Smooth muscle cell (in vitro differentiated cells): ENCODE measurements at regions not wholly inside any gene's neighbourhood (a gene's known extent, or its start where the extent isn't known, plus 50 kb on each side); places are given as distances from the start of the nearest gene placed in this dataset.

Source experiments
- DNase-seq: peaks from one replicate; lab custom pipeline; 2025; ENCODE audit not compliant: unreplicated experiment; lab: John Stamatoyannopoulos, UW
- H2AFZ ChIP-seq: fragments of 200-600 bp; sonication (generic); 2 replicates; pipeline ENCODE4 v1.6.0; 2016; ENCODE audit warnings: antibody characterized with exemption, low read depth, mild to moderate bottlenecking
- H3F3A ChIP-seq: fragments of 200-600 bp; sonication (generic); 2 replicates; pipeline ENCODE4 v1.6.0; 2017; ENCODE audit warnings: antibody characterized with exemption, low read depth
- H3K27ac ChIP-seq: fragments of 200-600 bp; sonication (generic); 2 replicates; pipeline ENCODE4 v1.5.1; 2016; ENCODE audit warnings: low read depth, mild to moderate bottlenecking
- H3K27me3 ChIP-seq: fragments of 200-600 bp; sonication (generic); 2 replicates; pipeline ENCODE4 v1.6.1; 2016; ENCODE audit warnings: low read depth, mild to moderate bottlenecking
- H3K36me3 ChIP-seq: fragments of 200-600 bp; sonication (generic); 2 replicates; pipeline ENCODE4 v1.5.1; 2016; ENCODE audit warnings: low read depth
- H3K4me1 ChIP-seq: fragments of 200-600 bp; sonication (generic); 2 replicates; pipeline ENCODE4 v1.5.1; 2016; ENCODE audit warnings: low read depth
- H3K4me2 ChIP-seq: fragments of 200-600 bp; sonication (generic); 2 replicates; pipeline ENCODE4 v1.6.0; 2016; ENCODE audit warnings: mild to moderate bottlenecking
- H3K4me3 ChIP-seq: fragments of 200-600 bp; sonication (generic); 2 replicates; pipeline ENCODE4 v1.5.1; 2016; ENCODE audit warnings: mild to moderate bottlenecking
- H3K79me2 ChIP-seq: fragments of 200-600 bp; sonication (generic); 2 replicates; pipeline ENCODE4 v1.6.0; 2016; ENCODE audit warnings: low read depth, mild to moderate bottlenecking
- H3K9ac ChIP-seq: fragments of 200-600 bp; sonication (generic); 2 replicates; pipeline ENCODE4 v1.6.0; 2016; ENCODE audit warnings: low read depth
- H3K9me3 ChIP-seq: fragments of 200-600 bp; sonication (generic); replicated peaks from 2 replicates; pipeline ENCODE4 v1.5.1; 2016; ENCODE audit warnings: low read depth
- H4K20me1 ChIP-seq: fragments of 200-600 bp; sonication (generic); 2 replicates; pipeline ENCODE4 v1.6.0; 2016; ENCODE audit warnings: low read depth
- CTCF ChIP-seq: fragments of 200-600 bp; sonication (generic); IDR thresholded peaks from 2 replicates; pipeline ENCODE4 v1.5.1; 2017; ENCODE audit warnings: borderline replicate concordance, mild to moderate bottlenecking, antibody characterized with exemption; ENCODE audit not compliant: insufficient read depth, poor library complexity, severe bottlenecking
- WGBS: methylation state at CpG from one replicate; pipeline ENCODE4 v1.1.7; 2016; ENCODE audit warnings: low lambda C conversion rate; 5-methylcytosine and 5-hydroxymethylcytosine counted together

GRCh38 chr12:65613692-65614091, 210.6 kb upstream of the HMGA2 start:
- H3K4me2 ChIP-seq = no peak overlapping the region
- H3K9me3 ChIP-seq = no peaks in the 10 kb centered on the region
- TF ChIP-seq CTCF = no peak
- no peak for DNase-seq
- H3F3A ChIP-seq = peaks cover 2% of the 10 kb centered on the region
- H3K36me3 ChIP-seq = no peaks in the 10 kb centered on the region
- no peak overlapping the region for H3K27ac ChIP-seq
- H3K27me3 ChIP-seq = no peaks in the 10 kb centered on the region
- H3K79me2 ChIP-seq = no peaks in the 10 kb centered on the region
- no peaks in the 10 kb centered on the region for H4K20me1 ChIP-seq
- no peak overlapping the region for H2AFZ ChIP-seq
- no peak overlapping the region for H3K9ac ChIP-seq
- no peak overlapping the region for H3K4me3 ChIP-seq
- H3K4me1 ChIP-seq = no peaks in the 10 kb centered on the region
- WGBS = 88% methylated on average over 3 of the region's 3 CpGs

- Histone ChIP-seq H2AFZ (no peak overlapping the region), H3F3A (peaks cover 6% of the 10 kb centered on the region), H3K27me3 (no peaks in the 10 kb centered on the region), H4K20me1 (no peaks in the 10 kb centered on the region), H3K9me3 (no peaks in the 10 kb centered on the region), H3K4me3 (no peak overlapping the region), H3K4me1 (no peaks in the 10 kb centered on the region), H3K4me2 (no peak overlapping the region), H3K36me3 (no peaks in the 10 kb centered on the region), H3K9ac (no peak overlapping the region), H3K79me2 (no peaks in the 10 kb centered on the region), H3K27ac (no peak overlapping the region)
- 86% methylated on average over 5 of the region's 5 CpGs for WGBS
- no peak for TF ChIP-seq CTCF
- DNase-seq = no peak
Observed at GRCh38 chr12:65614259-65614889, 209.9 kb upstream of the HMGA2 start.

GRCh38 chr12:65615118-65615517, 209.2 kb upstream of the HMGA2 start:
- no peaks in the 10 kb centered on the region for H3K36me3 ChIP-seq
- 58% methylated on average over 2 of the region's 2 CpGs for WGBS
- H2AFZ ChIP-seq = no peak overlapping the region
- no peak for TF ChIP-seq CTCF
- no peaks in the 10 kb centered on the region for H3K79me2 ChIP-seq
- no peak for DNase-seq
- H3K27ac ChIP-seq = no peak overlapping the region
- no peaks in the 10 kb centered on the region for H3K4me1 ChIP-seq
- H3K4me3 ChIP-seq = no peak overlapping the region
- no peaks in the 10 kb centered on the region for H3K9me3 ChIP-seq
- H3F3A ChIP-seq = peaks cover 11% of the 10 kb centered on the region
- H4K20me1 ChIP-seq = no peaks in the 10 kb centered on the region
- no peak overlapping the region for H3K9ac ChIP-seq
- H3K27me3 ChIP-seq = no peaks in the 10 kb centered on the region
- H3K4me2 ChIP-seq = peak overlapping the region; percentile 14

GRCh38 chr12:65616022-65616421, 208.3 kb upstream of the HMGA2 start:
- H3K4me3 ChIP-seq = no peak overlapping the region
- H3K36me3 ChIP-seq = no peaks in the 10 kb centered on the region
- TF ChIP-seq CTCF = no peak
- H3K9ac ChIP-seq = no peak overlapping the region
- H2AFZ ChIP-seq = no peak overlapping the region
- no peak for DNase-seq
- no peaks in the 10 kb centered on the region for H3K4me1 ChIP-seq
- no peak overlapping the region for H3K4me2 ChIP-seq
- H4K20me1 ChIP-seq = no peaks in the 10 kb centered on the region
- H3K27ac ChIP-seq = no peak overlapping the region
- H3K79me2 ChIP-seq = no peaks in the 10 kb centered on the region
- peaks cover 17% of the 10 kb centered on the region for H3F3A ChIP-seq
- no peaks in the 10 kb centered on the region for H3K9me3 ChIP-seq
- WGBS = 100% methylated on average over 1 of the region's 1 CpG
- H3K27me3 ChIP-seq = no peaks in the 10 kb centered on the region
